Stimulated activated CD4-positive, alpha-beta T cell treated with anti-CD3 and anti-CD28 coated beads, Interleukin-1b, Interleukin-23, amount 100 ng/mL, for 4 hours (primary cell): ENCODE measurements at regions not wholly inside any gene's neighbourhood (a gene's known extent, or its start where the extent isn't known, plus 50 kb on each side); places are given as distances from the start of the nearest gene placed in this dataset.

ENCODE experiments used
- DNase-seq, 2 donors: peaks; one replicate each; pipeline ENCODE4 v3.0.0-alpha.2; 2020; ENCODE audit warnings: low read depth in 2 of 2

- DNase-seq: no peak
Observed at GRCh38 chr5:2297991-2298390, 415.3 kb upstream of the IRX4 start.

GRCh38 chr5:2295476-2295875 lies 412.8 kb upstream of the IRX4 start:
- DNase-seq: no peak

- no peak for DNase-seq
Observed at GRCh38 chr5:2293906-2294305, 411.2 kb upstream of the IRX4 start.

- no peak for DNase-seq
Observed at GRCh38 chr5:2291146-2291840, 408.6 kb upstream of the IRX4 start.

- no peak for DNase-seq
Observed at GRCh38 chr5:2289380-2289779, 406.7 kb upstream of the IRX4 start.

GRCh38 chr5:2288968-2289367 lies 406.2 kb upstream of the IRX4 start:
- DNase-seq: no peak

GRCh38 chr5:2288466-2288865 lies 405.7 kb upstream of the IRX4 start:
- DNase-seq: no peak

- no peak for DNase-seq
Observed at GRCh38 chr5:2286250-2286649, 403.5 kb upstream of the IRX4 start.

GRCh38 chr5:2284678-2285077 lies 402.0 kb upstream of the IRX4 start:
- no peak for DNase-seq

- DNase-seq: no peak
Observed at GRCh38 chr5:2283481-2284045, 400.8 kb upstream of the IRX4 start.

- DNase-seq: no peak
Observed at GRCh38 chr5:2282893-2283292, 400.2 kb upstream of the IRX4 start.

GRCh38 chr5:2282034-2282690 lies 399.4 kb upstream of the IRX4 start:
- no peak for DNase-seq

- no peak for DNase-seq
Observed at GRCh38 chr5:2281446-2281845, 398.7 kb upstream of the IRX4 start.

- no peak for DNase-seq
Observed at GRCh38 chr5:2280318-2280717, 397.6 kb upstream of the IRX4 start.

- DNase-seq: no peak
Observed at GRCh38 chr5:2278825-2279456, 396.2 kb upstream of the IRX4 start.

GRCh38 chr5:2277886-2278285 lies 395.2 kb upstream of the IRX4 start:
- no peak for DNase-seq

- DNase-seq: no peak
Observed at GRCh38 chr5:2276101-2276500, 393.4 kb upstream of the IRX4 start.

GRCh38 chr5:2272755-2273154 lies 390.0 kb upstream of the IRX4 start:
- no peak for DNase-seq

GRCh38 chr5:2272039-2272438 lies 389.3 kb upstream of the IRX4 start:
- no peak for DNase-seq

- DNase-seq: no peak
Observed at GRCh38 chr5:2271316-2271715, 388.6 kb upstream of the IRX4 start.

- DNase-seq: no peak
Observed at GRCh38 chr5:2270467-2270866, 387.7 kb upstream of the IRX4 start.

GRCh38 chr5:2269656-2270055 lies 386.9 kb upstream of the IRX4 start:
- no peak for DNase-seq

- no peak for DNase-seq
Observed at GRCh38 chr5:2267991-2268390, 385.3 kb upstream of the IRX4 start.
